GM12872 (cell line): ENCODE measurements at regions not wholly inside any gene's neighbourhood (a gene's known extent, or its start where the extent isn't known, plus 50 kb on each side); places are given as distances from the start of the nearest gene placed in this dataset.

ENCODE experiments used
- CTCF ChIP-seq: IDR thresholded peaks from 3 replicates; pipeline ENCODE4 v1.5.1; 2011; ENCODE audit warnings: low read depth, mild to moderate bottlenecking, low read length, moderate library complexity; ENCODE audit not compliant: insufficient read depth

GRCh38 chr10:84896909-84897308, 568.5 kb downstream of the CCSER2 start:
- no peak for TF ChIP-seq CTCF

DNA sequence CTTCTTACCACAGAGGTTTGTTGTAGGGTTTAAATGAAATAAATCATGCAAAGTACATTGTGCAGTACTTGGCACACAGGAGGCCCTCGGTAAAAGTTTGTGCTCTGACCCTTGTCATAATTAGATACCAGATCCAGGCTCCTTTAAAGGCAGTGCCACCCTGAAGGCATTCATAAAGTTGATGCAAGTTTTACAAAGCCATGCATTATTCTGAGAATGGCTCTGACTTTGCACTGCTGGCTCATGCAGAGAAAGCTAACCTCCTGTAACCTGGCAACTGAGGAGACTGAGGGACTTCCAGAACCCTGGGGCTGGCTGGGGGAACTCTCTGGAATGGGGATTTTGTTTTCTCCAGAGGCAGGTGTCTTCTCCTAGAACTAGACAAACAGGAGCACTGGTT, 570.9 kb downstream of the CCSER2 start:
- TF ChIP-seq CTCF: no peak

DNA sequence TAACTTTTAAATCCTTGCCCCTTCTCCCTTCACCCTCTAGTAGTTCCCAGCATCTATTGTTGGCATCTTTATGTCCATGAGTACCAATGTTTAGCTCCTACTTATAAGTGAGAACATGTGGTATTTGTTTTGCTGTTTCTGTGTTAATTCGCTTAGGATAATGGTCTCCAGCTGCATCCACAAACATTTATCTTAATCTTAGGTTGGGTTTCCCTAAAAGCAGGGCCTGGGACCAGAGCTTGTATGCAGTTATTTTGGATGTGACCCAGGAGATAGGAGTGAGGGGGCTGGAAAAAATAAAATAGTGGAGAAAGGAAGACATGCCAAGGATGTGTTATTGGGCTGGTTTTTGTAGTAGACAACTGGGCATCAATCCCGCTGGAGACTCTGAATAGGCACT, 571.8 kb downstream of the CCSER2 start:
- no peak for TF ChIP-seq CTCF

GRCh38 chr10:84901885-84902284, 573.5 kb downstream of the CCSER2 start:
- no peak for TF ChIP-seq CTCF

- no peak for TF ChIP-seq CTCF
Observed at GRCh38 chr10:84902553-84902952, 574.2 kb downstream of the CCSER2 start.

- no peak for TF ChIP-seq CTCF
Observed at GRCh38 chr10:84903320-84903719, 574.9 kb downstream of the CCSER2 start.

GRCh38 chr10:84907461-84908009, 579.1 kb downstream of the CCSER2 start:
- no peak for TF ChIP-seq CTCF

- no peak for TF ChIP-seq CTCF
Observed at GRCh38 chr10:84908491-84908890, 580.1 kb downstream of the CCSER2 start.
